H9 (cell line): ENCODE measurements at regions not wholly inside any gene's neighbourhood (a gene's known extent, or its start where the extent isn't known, plus 50 kb on each side); places are given as distances from the start of the nearest gene placed in this dataset.

Experiments used
- DNase-seq: peaks from one replicate; pipeline ENCODE4 v3.0.0-alpha.2; 2017
- H2AFZ ChIP-seq: one replicate; pipeline ENCODE4 v1.6.1; 2013; ENCODE audit warnings: mild to moderate bottlenecking, low read length, control low read depth, moderate library complexity
- H2AK5ac ChIP-seq: 2 replicates; pipeline ENCODE4 v1.6.1; 2013; ENCODE audit warnings: low read length, control low read depth, mixed read lengths; ENCODE audit not compliant: insufficient read length
- H2BK120ac ChIP-seq: one replicate; pipeline ENCODE4 v1.6.1; 2013; ENCODE audit warnings: low read depth, mild to moderate bottlenecking, low read length, control low read depth, inconsistent platforms; ENCODE audit not compliant: poor library complexity, severe bottlenecking
- H2BK12ac ChIP-seq: 2 replicates; pipeline ENCODE4 v1.6.1; 2013; ENCODE audit warnings: low read length, control low read depth, mixed read lengths, low read depth; ENCODE audit not compliant: insufficient read length
- H2BK15ac ChIP-seq: 2 replicates; pipeline ENCODE4 v1.6.1; 2013; ENCODE audit warnings: low read depth, low read length, control low read depth
- H2BK20ac ChIP-seq: one replicate; pipeline ENCODE4 v1.6.1; 2013; ENCODE audit warnings: low read depth, mild to moderate bottlenecking, low read length, control low read depth, inconsistent platforms; ENCODE audit not compliant: poor library complexity, severe bottlenecking
- H2BK5ac ChIP-seq: 2 replicates; pipeline ENCODE4 v1.6.1; 2013; ENCODE audit warnings: low read length, control low read depth, mixed read lengths; ENCODE audit not compliant: insufficient read length
- H3K14ac ChIP-seq: 2 replicates; pipeline ENCODE4 v1.6.1; 2013; ENCODE audit warnings: low read length, control low read depth; ENCODE audit not compliant: insufficient read depth
- H3K18ac ChIP-seq: 2 replicates; pipeline ENCODE4 v1.6.1; 2013; ENCODE audit warnings: low read depth, mild to moderate bottlenecking, mixed read lengths, low read length, control low read depth; ENCODE audit not compliant: insufficient read length
- H3K23ac ChIP-seq: 2 replicates; pipeline ENCODE4 v1.6.1; 2013; ENCODE audit warnings: low read length, control low read depth, mixed read lengths, low read depth; ENCODE audit not compliant: insufficient read length
- H3K23me2 ChIP-seq: 2 replicates; pipeline ENCODE4 v1.6.1; 2013; ENCODE audit warnings: low read depth, mild to moderate bottlenecking, mixed read lengths, low read length, control low read depth; ENCODE audit not compliant: insufficient read length, poor library complexity, severe bottlenecking
- H3K27ac ChIP-seq: 2 replicates; pipeline ENCODE4 v1.5.1; 2013; ENCODE audit warnings: low read length, control low read depth, mixed read lengths, low read depth; ENCODE audit not compliant: insufficient read length
- H3K27me3 ChIP-seq: 2 replicates; pipeline ENCODE4 v1.6.1; 2013; ENCODE audit warnings: low read length, control low read depth, inconsistent platforms; ENCODE audit not compliant: insufficient read depth
- H3K4ac ChIP-seq: 2 replicates; pipeline ENCODE4 v1.6.1; 2013; ENCODE audit warnings: low read depth, mild to moderate bottlenecking, control low read depth, inconsistent platforms, low read length, moderate library complexity
- H3K4me1 ChIP-seq: 2 replicates; pipeline ENCODE4 v1.6.1; 2013; ENCODE audit warnings: low read length, control low read depth, inconsistent platforms; ENCODE audit not compliant: insufficient read depth
- H3K4me2 ChIP-seq: 2 replicates; pipeline ENCODE4 v1.6.1; 2013; ENCODE audit warnings: low read length, control low read depth, mixed read lengths; ENCODE audit not compliant: insufficient read length, insufficient read depth
- H3K56ac ChIP-seq: 2 replicates; pipeline ENCODE4 v1.6.1; 2013; ENCODE audit warnings: low read depth, mild to moderate bottlenecking, mixed read lengths, low read length, control low read depth; ENCODE audit not compliant: insufficient read length
- H3K79me1 ChIP-seq: 2 replicates; pipeline ENCODE4 v1.6.1; 2013; ENCODE audit warnings: low read depth, mild to moderate bottlenecking, moderate library complexity, low read length, control low read depth, inconsistent platforms; ENCODE audit not compliant: insufficient read depth, poor library complexity, severe bottlenecking
- H3K79me2 ChIP-seq: 2 replicates; pipeline ENCODE4 v1.6.1; 2013; ENCODE audit warnings: low read length, control low read depth, inconsistent platforms; ENCODE audit not compliant: insufficient read depth
- H3K9ac ChIP-seq: 2 replicates; pipeline ENCODE4 v1.6.1; 2013; ENCODE audit warnings: low read length, control low read depth, mixed read lengths; ENCODE audit not compliant: insufficient read length; ENCODE audit errors: extremely low read depth
- H3K9me3 ChIP-seq: one replicate; pipeline ENCODE4 v1.6.1; 2013; ENCODE audit warnings: low read depth, low read length, inconsistent platforms; ENCODE audit not compliant: control insufficient read depth
- H3T11ph ChIP-seq: one replicate; pipeline ENCODE4 v1.6.1; 2013; ENCODE audit warnings: mild to moderate bottlenecking, low read length, control low read depth, inconsistent platforms
- H4K20me1 ChIP-seq: one replicate; pipeline ENCODE4 v1.6.1; 2013; ENCODE audit not compliant: control insufficient read depth, insufficient read length, insufficient read depth
- H4K5ac ChIP-seq: 2 replicates; pipeline ENCODE4 v1.6.1; 2013; ENCODE audit warnings: low read depth, mild to moderate bottlenecking, mixed read lengths, low read length, control low read depth; ENCODE audit not compliant: insufficient read length
- H4K8ac ChIP-seq: replicated peaks from 2 replicates; pipeline ENCODE4 v1.6.1; 2013; ENCODE audit warnings: low read length, control low read depth, mixed read lengths, low read depth; ENCODE audit not compliant: insufficient read length
- H4K91ac ChIP-seq: 2 replicates; pipeline ENCODE4 v1.6.1; 2013; ENCODE audit warnings: low read depth, mild to moderate bottlenecking, moderate library complexity, mixed read lengths, low read length, control low read depth; ENCODE audit not compliant: insufficient read length
- H3K27ac Mint-ChIP-seq, 3 experiments: 2 replicates in 2 of 3; 3 replicates in 1 of 3; pipeline ENCODE4 v1.8.0; 2020 to 2021; ENCODE audit warnings: mixed read lengths in 3 of 3, mild to moderate bottlenecking in 1 of 3, moderate library complexity in 1 of 3
- H3K27me3 Mint-ChIP-seq: 2 replicates; pipeline ENCODE4 v1.8.0; 2021; ENCODE audit warnings: low read depth, mild to moderate bottlenecking, moderate library complexity, mixed read lengths
- H3K36me3 Mint-ChIP-seq, 3 experiments: 2 replicates in 2 of 3; 3 replicates in 1 of 3; pipeline ENCODE4 v1.8.0; 2020 to 2021; ENCODE audit warnings: low read depth in 3 of 3, mixed read lengths in 3 of 3; ENCODE audit not compliant: insufficient read depth in 1 of 3
- H3K4me1 Mint-ChIP-seq, 2 experiments: 2 replicates each; pipeline ENCODE4 v1.8.0; 2020; ENCODE audit warnings: mixed read lengths in 2 of 2
- H3K4me3 Mint-ChIP-seq, 2 experiments: 2 replicates in 1 of 2; 3 replicates in 1 of 2; pipeline ENCODE4 v1.8.0; 2020 to 2021; ENCODE audit warnings: mild to moderate bottlenecking in 2 of 2, mixed read lengths in 2 of 2, moderate library complexity in 1 of 2
- H3K9me3 Mint-ChIP-seq, 2 experiments: 2 replicates in 1 of 2; 3 replicates in 1 of 2; pipeline ENCODE4 v1.8.0; 2020; ENCODE audit warnings: mild to moderate bottlenecking in 2 of 2, mixed read lengths in 2 of 2, moderate library complexity in 1 of 2
- WGBS: extraction: QIAGEN DNeasy Blood & Tissue Kit; methylation state at CpG from one replicate; pipeline ENCODE4 v1.1.7; 2013; ENCODE audit warnings: missing lambda C conversion rate, low lambda C conversion rate, mixed read lengths; ENCODE audit not compliant: insufficient read length; ENCODE audit errors: extremely low coverage; 5-methylcytosine and 5-hydroxymethylcytosine counted together
- TF ChIP-seq, protein P1 (sequence below): fragments of 200-600 bp; sonication (generic); conservative IDR thresholded peaks from 3 replicates; pipeline ENCODE4 v1.8.0; 2021; ENCODE audit warnings: antibody characterized with exemption, mild to moderate bottlenecking

DNA sequence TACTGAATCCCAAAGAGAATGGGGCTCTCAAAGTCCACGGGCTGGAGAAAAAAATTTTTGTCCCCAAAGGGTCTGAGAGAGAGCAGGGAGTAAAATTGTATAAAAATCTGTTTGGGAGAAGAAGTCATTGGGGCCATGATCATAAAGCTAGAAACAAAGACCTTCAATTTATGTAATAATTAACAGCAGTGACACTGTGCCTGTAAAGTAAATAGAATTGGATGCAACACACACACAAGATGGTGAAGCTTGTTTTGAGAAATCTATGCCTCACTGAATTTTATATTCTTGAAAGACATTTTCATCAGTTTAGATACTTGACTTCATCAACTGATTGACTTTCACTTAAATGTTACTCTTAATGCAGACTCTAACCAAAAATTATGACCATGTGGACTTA lies 600.5 kb upstream of the ADAMTS5 start:
- Mint-ChIP-seq H3K4me3 (no peak overlapping the region), H3K4me1 (no peaks in the 10 kb centered on the region), H3K9me3 (no peaks in the 10 kb centered on the region), H3K27ac (peak overlapping the region in 1 of 3 experiments; percentile 48; a peak in 1 of 7 replicates), H3K36me3 (no peaks in the 10 kb centered on the region), H3K27me3 (no peaks in the 10 kb centered on the region)
- no peak overlapping the region for H3K14ac ChIP-seq
- H3K27me3 ChIP-seq, result no peaks in the 10 kb centered on the region
- H2BK15ac ChIP-seq, result no peak overlapping the region
- H3K56ac ChIP-seq, result no peak overlapping the region
- no peaks in the 10 kb centered on the region for H4K20me1 ChIP-seq
- no peaks in the 10 kb centered on the region for H3K4me1 ChIP-seq
- TF ChIP-seq, protein P1, sequence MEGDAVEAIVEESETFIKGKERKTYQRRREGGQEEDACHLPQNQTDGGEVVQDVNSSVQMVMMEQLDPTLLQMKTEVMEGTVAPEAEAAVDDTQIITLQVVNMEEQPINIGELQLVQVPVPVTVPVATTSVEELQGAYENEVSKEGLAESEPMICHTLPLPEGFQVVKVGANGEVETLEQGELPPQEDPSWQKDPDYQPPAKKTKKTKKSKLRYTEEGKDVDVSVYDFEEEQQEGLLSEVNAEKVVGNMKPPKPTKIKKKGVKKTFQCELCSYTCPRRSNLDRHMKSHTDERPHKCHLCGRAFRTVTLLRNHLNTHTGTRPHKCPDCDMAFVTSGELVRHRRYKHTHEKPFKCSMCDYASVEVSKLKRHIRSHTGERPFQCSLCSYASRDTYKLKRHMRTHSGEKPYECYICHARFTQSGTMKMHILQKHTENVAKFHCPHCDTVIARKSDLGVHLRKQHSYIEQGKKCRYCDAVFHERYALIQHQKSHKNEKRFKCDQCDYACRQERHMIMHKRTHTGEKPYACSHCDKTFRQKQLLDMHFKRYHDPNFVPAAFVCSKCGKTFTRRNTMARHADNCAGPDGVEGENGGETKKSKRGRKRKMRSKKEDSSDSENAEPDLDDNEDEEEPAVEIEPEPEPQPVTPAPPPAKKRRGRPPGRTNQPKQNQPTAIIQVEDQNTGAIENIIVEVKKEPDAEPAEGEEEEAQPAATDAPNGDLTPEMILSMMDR, result no peak
- H3K9me3 ChIP-seq, result no peaks in the 10 kb centered on the region
- no peak overlapping the region for H3K18ac ChIP-seq
- H4K5ac ChIP-seq, result no peak overlapping the region
- H3K4ac ChIP-seq, result no peak overlapping the region
- H4K91ac ChIP-seq, result no peak overlapping the region
- H3K23me2 ChIP-seq, result no peaks in the 10 kb centered on the region
- no peak overlapping the region for H3K4me2 ChIP-seq
- H2BK5ac ChIP-seq, result no peak overlapping the region
- no peak overlapping the region for H2AK5ac ChIP-seq
- no peaks in the 10 kb centered on the region for H3K79me2 ChIP-seq
- no peak for DNase-seq
- H3K79me1 ChIP-seq, result no peaks in the 10 kb centered on the region
- no peak overlapping the region for H3K27ac ChIP-seq
- no peak overlapping the region for H2BK20ac ChIP-seq
- no peak overlapping the region for H4K8ac ChIP-seq
- H3K23ac ChIP-seq, result no peak overlapping the region
- no peak overlapping the region for H2AFZ ChIP-seq
- WGBS, result no CpG with 5 or more reads among the region's 1 CpG
- no peak overlapping the region for H3K9ac ChIP-seq
- no peak overlapping the region for H3T11ph ChIP-seq
- H2BK120ac ChIP-seq, result no peak overlapping the region
- H2BK12ac ChIP-seq, result no peak overlapping the region
